GOT3 (cell line): ENCODE measurements at regions not wholly inside any gene's neighbourhood (a gene's known extent, or its start where the extent isn't known, plus 50 kb on each side); places are given as distances from the start of the nearest gene placed in this dataset.

Experiments used
- DNase-seq: peaks from one replicate; lab custom pipeline; 2025; ENCODE audit warnings: mixed read lengths; lab: John Stamatoyannopoulos, UW

DNA sequence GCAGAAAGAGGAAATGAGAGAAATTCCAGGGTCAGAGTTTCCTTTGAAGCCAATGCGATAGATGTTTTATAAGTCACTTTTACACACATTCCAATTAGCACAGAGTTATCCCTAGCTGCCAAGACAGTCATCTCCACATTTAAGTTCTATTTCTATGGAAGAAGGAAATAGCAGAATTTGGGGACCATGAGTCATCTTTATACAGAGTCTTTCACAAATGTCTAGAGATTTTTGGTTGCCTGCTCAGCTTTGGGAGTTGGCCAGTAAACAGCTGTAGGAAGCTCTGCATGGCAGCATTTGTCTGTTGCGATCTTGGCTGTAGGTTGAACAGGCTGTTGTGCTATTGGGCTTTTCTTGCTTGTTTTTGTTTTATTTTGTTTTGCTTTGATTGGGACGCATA is 884.3 kb downstream of the GALC start:
- no peak for DNase-seq

- DNase-seq = no peak
Measured at GRCh38 chr14:87102811-87103378, 890.1 kb downstream of the GALC start.

DNA sequence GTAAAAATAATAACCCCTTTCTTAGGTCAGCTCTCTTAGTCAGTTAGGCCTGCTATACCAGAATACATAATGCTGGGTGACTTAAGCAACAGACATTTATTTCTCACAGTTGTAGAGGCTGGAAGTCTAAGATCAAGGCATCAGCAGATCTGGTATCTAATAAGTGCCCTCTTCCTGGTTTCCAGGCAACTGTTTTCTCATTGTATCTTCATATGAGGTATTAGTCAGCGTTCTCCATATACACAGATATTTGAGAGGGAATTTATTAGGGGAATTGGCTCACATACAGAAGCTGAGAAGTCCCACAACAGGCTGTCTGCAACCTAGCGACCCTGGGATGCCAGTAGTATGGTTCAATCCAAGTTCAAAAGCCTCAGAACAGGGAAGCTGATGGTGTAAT is 896.0 kb downstream of the GALC start:
- no peak for DNase-seq

GRCh38 chr14:87094913-87095312 is 898.1 kb downstream of the GALC start:
- no peak for DNase-seq

DNA sequence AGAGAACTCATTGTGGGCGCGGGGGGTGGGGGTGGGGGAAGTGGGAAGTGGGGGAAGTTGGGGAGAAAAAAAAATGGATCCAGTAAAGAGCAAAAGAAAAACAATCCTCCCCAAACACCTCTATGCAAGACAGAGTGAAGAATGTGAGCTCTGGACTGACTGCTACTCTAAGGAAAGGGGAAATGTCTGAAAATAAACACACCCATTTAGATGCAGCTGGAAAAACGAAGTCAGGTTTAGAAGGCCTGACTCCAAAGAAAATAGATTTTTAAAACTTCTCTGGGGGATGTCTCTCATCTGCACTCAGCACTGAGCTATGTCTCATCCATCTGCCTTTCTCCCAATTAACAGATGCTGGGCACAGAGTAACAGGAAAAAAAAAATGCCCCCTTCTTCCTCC is 904.4 kb downstream of the GALC start:
- no peak for DNase-seq

DNA sequence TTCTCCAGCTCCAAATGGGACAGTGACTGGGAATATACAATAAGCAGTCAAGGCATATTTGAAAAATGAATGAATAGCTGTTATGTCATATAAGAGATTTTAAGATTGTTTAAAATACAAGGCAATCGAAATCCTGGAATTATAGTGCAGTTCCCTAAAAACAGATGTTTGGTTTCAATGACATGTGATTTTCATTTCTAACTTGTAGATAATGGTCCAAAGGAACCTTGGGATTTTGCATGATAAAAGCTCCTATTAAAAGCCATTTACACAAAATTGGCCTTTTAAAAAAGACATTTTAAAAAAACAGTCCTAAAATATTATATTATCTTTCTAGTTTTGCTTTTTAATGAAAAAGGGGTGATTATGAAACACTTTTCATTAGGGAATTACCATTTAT is 905.1 kb downstream of the GALC start:
- DNase-seq = no peak

DNA sequence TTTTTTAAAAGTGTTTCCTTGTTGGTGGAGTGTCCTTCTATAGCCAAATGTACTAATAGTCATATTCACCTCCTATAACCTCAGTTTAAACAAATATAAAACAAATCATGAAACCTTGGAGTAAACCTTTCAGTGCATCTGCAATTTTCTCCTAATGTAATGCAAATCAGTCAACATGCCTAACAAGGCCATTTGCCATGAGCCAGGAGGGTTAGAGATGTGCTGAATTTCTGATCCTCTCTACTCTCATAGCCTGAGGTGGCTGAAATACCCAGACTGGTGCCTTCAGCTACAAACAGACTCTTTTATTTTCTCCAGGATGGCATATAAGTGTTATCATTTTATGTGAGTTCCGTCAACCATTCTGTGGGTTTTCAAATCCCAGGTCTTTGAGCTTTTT is 908.1 kb downstream of the GALC start:
- DNase-seq = no peak

GRCh38 chr14:87082917-87083316 is 910.1 kb downstream of the GALC start:
- DNase-seq = no peak

DNA sequence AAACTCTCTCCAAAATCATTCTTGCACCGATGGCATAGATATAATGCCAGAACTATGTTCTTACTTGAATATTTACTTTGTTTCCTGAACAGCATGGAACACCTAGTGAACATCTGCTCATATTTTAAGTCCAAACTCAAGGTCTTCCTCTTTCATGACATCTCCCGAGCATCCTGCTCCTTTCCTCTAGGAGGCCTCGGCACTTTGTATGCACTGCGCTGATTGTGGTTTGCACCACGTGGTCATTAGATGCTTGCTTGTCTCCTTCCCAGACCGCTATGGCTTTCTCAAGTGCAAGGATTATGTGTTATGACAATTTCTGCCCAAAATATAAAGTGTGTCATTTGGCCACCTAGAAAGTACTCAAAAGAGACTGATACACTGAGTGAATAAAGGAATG is 912.0 kb downstream of the GALC start:
- no peak for DNase-seq

- no peak for DNase-seq
Measured at GRCh38 chr14:87080146-87080545, 912.8 kb downstream of the GALC start.

DNA sequence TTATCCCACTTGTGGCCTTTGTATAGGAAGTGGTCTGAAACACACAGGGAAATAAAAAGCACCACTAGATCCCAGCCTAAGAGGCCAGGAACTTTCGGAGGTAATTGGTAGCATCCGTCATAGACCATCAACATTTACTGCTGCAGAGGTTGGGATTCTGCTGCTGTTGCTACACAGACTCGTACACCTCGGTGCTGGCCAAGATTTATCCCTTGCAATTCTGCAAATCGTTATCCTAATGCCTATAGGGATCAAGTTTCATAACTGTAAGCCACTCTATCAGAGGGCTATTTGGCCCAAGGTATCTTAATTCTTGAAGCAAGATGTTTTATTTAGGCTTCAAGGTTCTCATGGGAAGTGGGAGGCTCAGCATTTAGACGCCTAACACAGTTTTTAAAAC is 913.6 kb downstream of the GALC start:
- DNase-seq = no peak

DNA sequence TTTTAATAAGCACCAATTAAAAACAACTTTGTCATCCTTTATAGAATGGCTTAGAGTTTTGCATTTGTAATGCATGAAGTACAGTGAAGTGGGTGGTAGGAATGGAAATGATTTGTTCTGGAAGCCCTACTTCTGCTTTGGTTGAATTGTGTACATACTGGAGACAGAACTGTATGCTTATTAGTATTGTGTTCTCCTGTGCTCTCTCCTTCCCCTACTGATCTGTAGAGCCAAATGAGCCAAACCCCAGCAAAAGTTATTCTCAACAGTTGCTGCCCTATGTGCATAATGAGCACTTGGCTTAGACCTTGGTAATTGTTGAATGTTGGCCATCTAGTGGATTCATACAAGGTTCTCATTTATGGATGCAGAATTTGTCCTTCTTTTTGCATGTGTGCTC is 916.1 kb downstream of the GALC start:
- DNase-seq = no peak

DNA sequence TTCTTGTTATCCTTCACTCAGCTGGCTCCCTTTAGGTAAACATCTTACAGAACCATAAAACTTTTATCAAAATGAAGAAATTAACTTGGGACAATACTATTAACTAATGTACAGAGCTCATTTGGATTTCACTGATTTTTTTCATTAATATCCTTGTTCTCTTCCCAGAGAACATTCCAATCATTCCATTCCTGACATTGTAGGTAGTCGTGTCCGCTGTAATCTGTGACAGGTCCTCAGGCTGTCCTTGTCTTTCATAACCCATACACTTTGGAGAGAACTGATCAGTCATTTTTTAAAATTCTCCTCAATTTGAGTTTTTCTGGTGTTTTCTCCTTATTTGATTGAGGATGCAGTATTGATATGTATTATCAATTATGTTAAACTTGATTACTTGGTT is 916.8 kb downstream of the GALC start:
- DNase-seq = no peak

DNA sequence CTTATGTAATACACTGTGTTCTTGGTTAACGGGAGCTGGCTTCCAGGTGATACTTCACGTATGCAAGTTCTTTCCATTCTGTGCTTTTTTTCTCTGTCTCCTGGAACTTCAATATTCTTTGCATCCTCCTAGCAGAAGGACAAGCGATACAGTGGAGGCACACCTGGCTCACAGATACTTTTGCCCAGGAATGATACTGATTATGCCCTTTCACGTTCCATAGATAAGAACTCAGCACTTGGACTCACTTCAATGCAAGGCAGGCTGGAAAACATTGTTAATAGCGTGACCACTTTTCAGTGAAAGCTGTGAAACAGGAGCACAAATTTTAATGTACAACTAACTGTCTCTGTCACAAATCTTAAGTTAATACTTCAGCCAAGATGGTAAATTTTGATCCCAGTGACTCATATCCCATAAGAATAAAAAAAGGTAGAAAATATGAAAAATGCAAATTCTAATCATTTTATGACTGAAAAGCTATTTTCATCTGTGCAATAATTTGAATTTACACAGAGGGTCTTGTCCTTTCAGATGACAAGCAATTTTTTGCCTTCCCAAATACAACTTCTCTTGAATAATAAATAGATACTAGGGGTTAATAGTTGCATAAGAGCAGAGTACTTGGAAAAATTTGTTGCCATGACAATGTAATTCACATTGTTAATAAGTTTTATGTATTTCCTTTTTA is 919.0 kb downstream of the GALC start:
- DNase-seq = no peak

GRCh38 chr14:87067591-87067990 is 925.4 kb downstream of the GALC start:
- DNase-seq = no peak

DNA sequence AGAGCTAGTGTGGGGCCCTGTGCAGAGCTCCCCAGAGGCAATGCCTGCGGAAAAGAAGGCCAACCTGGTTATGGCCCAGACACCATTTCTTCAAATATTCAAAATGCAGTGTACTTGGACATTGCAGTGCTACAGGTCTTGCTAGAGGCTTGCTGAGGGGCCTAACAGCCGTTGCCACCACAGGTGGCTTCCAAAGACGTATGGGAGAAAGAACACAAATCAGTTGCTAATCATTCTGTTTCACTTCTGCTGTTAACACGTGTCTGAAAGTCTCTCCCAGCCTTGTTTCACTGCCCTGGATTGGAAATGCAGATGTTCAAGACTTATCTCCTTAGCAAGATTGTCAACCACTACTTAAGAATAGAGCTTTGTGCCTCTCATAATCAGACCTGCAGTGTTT is 925.9 kb downstream of the GALC start:
- no peak for DNase-seq

- DNase-seq = no peak
Measured at GRCh38 chr14:87066221-87066817, 926.7 kb downstream of the GALC start.

GRCh38 chr14:87065366-87065765 is 927.6 kb downstream of the GALC start:
- DNase-seq = no peak

- DNase-seq = no peak
Measured at GRCh38 chr14:87063181-87063580, 929.8 kb downstream of the GALC start.

- no peak for DNase-seq
Measured at GRCh38 chr14:87060405-87060804, 932.6 kb downstream of the GALC start.

GRCh38 chr14:87059060-87059839 is 933.7 kb downstream of the GALC start:
- no peak for DNase-seq

DNA sequence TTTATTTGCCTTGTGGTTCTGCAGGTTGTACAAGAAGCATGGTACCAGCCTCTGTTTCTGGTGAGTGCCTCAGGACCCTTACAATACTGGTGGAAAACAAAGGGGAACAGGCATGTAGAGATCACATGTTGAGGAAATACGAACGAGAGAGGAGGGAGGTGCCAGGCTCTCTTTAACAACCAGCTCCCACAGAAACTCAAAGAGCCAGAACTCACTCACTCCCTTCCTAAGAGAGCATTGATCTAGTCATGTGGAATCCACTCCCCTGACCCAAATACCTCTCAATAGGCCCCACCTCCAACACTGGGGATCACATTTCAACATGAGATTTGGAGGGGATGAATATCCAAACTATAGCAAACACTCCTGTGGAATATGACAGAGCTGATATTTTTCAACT is 938.0 kb downstream of the GALC start:
- DNase-seq = no peak

DNA sequence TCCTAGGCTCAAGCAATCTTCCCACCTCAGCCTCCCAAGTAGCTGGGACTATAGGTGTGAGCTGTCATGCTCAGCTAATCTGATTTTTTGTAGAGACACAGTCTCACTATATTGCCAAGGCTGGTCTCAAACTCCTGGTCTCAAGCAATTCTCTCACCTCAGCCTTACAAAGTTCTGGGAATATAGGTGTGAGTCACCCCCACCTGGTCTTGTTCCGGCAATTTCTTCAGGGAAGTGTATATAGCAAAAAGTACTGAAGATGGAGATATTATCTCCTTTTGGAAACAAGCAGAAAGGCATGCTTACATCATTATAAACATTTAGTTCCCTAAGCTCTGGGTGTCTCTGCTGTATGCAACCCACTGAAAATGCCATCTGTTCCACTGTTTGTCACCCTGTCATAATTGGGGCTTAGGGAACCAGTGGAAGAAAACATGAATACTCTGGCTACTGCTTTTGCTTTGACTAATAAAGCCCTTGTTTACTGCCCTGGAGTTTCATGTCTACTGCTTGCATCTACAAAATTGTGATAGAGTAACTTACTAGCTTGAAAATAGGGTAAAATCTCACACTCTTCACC is 940.2 kb downstream of the GALC start:
- no peak for DNase-seq
